GM12891 (cell line): ENCODE measurements at regions not wholly inside any gene's neighbourhood (a gene's known extent, or its start where the extent isn't known, plus 50 kb on each side); places are given as distances from the start of the nearest gene placed in this dataset.

ENCODE experiments used
- POLR2A ChIP-seq: IDR thresholded peaks from 2 replicates; pipeline ENCODE4 v1.6.1; 2011; ENCODE audit warnings: low read depth, low read length, control low read depth
- POLR2AphosphoS5 ChIP-seq: IDR thresholded peaks from 2 replicates; pipeline ENCODE4 v1.6.1; 2011; ENCODE audit warnings: low read depth, low read length, control low read depth
- TAF1 ChIP-seq: IDR thresholded peaks from 2 replicates; pipeline ENCODE4 v1.6.1; 2011; ENCODE audit warnings: low read depth, low read length, control low read depth

GRCh38 chr13:99037756-99038155, 59.9 kb upstream of the DOCK9 start:
- no peak for TF ChIP-seq POLR2A
- TF ChIP-seq POLR2AphosphoS5: no peak
- no peak for TF ChIP-seq TAF1
